Hepatocyte (in vitro differentiated cells): ENCODE measurements at regions not wholly inside any gene's neighbourhood (a gene's known extent, or its start where the extent isn't known, plus 50 kb on each side); places are given as distances from the start of the nearest gene placed in this dataset.

ENCODE experiments used
- CTCF ChIP-seq: fragments of 200-600 bp; sonication (generic); IDR thresholded peaks from 2 replicates; pipeline ENCODE4 v1.5.1; 2016; ENCODE audit warnings: antibody characterized with exemption, mild to moderate bottlenecking; ENCODE audit not compliant: poor library complexity
- EZH2 ChIP-seq: fragments of 200-600 bp; sonication (generic); IDR thresholded peaks from 2 replicates; pipeline ENCODE4 v1.6.1; 2016; ENCODE audit warnings: antibody characterized with exemption, mild to moderate bottlenecking, borderline replicate concordance

DNA sequence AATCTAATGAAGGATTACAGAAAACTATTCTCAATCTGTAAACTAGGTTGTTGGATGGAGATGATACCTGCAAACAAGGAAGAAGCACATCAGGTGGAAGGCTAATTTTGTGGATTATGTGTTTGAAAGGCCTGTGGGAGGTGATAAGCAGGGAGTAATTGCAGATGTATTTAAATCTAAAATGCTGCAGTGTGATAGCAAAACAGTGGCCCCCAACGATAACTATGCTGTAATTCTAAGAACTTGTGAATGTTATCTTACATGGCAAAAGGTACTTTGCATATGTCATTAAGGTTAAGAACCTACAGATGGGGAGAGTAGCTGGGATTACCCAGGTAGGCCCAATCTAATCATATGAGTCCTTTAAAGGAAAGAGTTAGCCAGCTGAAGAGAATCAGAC, 164.5 kb upstream of the AHR start:
- TF ChIP-seq EZH2 = no peak
- no peak for TF ChIP-seq CTCF
